Caco-2 (cell line): ENCODE measurements at regions not wholly inside any gene's neighbourhood (a gene's known extent, or its start where the extent isn't known, plus 50 kb on each side); places are given as distances from the start of the nearest gene placed in this dataset.

Experiments
- BruUV-seq: library from RNA; stranded (reverse); fragments of 400-500 nt; replicated peaks from 2 replicates; lab custom pipeline; 2021; lab: Mats Ljungman, UMichigan
- CTCF ChIA-PET: fragments of 300-600 bp; sonication (Branson Sonifier 250); formaldehyde crosslinking; loops from one replicate; lab custom pipeline; 2022; ENCODE audit warnings: antibody characterized with exemption; lab: Charles Lee
- POLR2A ChIA-PET: fragments of 300-600 bp; sonication (Branson Sonifier 250); formaldehyde crosslinking; loops from one replicate; lab custom pipeline; 2022; ENCODE audit warnings: antibody characterized with exemption; lab: Charles Lee
- DNase-seq, 2 experiments: peaks; one replicate each; pipeline versions ENCODE4 v3.0.0 to v3.0.0-alpha.2; 2020 to 2022
- H3K27me3 ChIP-seq: replicated peaks from 2 replicates; pipeline ENCODE4 v1.6.0; 2011; ENCODE audit warnings: low read length; ENCODE audit not compliant: control insufficient read depth, insufficient read depth
- H3K36me3 ChIP-seq: 2 replicates; pipeline ENCODE4 v1.5.1; 2011; ENCODE audit warnings: low read length; ENCODE audit not compliant: control insufficient read depth, insufficient read depth
- H3K4me1 ChIP-seq: fragments of 250-450 bp; sonication (Bioruptor Pico); 2 replicates; pipeline ENCODE4 v1.5.1; 2020; ENCODE audit warnings: mild to moderate bottlenecking
- H3K4me3 ChIP-seq: 2 replicates; pipeline ENCODE4 v1.5.1; 2011; ENCODE audit warnings: low read depth, mild to moderate bottlenecking, control low read depth, low read length
- H3K9me3 ChIP-seq: fragments of 250-450 bp; sonication (Bioruptor Pico); 2 replicates; pipeline ENCODE4 v1.5.1; 2020; ENCODE audit warnings: mild to moderate bottlenecking, moderate library complexity
- H3K27ac Mint-ChIP-seq: one replicate; pipeline ENCODE4 v1.8.0; 2022; ENCODE audit warnings: mixed read lengths; ENCODE audit not compliant: unreplicated experiment
- H3K27me3 Mint-ChIP-seq: one replicate; pipeline ENCODE4 v1.8.0; 2022; ENCODE audit warnings: mixed read lengths; ENCODE audit not compliant: insufficient read depth, unreplicated experiment
- H3K36me3 Mint-ChIP-seq: one replicate; pipeline ENCODE4 v1.8.0; 2022; ENCODE audit warnings: mild to moderate bottlenecking, mixed read lengths; ENCODE audit not compliant: insufficient read depth, unreplicated experiment
- H3K4me1 Mint-ChIP-seq: one replicate; pipeline ENCODE4 v1.8.0; 2022; ENCODE audit warnings: low read depth, mixed read lengths; ENCODE audit not compliant: unreplicated experiment
- H3K4me3 Mint-ChIP-seq: one replicate; pipeline ENCODE4 v1.8.0; 2022; ENCODE audit warnings: mild to moderate bottlenecking, moderate library complexity, mixed read lengths; ENCODE audit not compliant: unreplicated experiment
- H3K9me3 Mint-ChIP-seq: one replicate; pipeline ENCODE4 v1.8.0; 2022; ENCODE audit warnings: mixed read lengths; ENCODE audit not compliant: unreplicated experiment
- CTCF ChIP-seq, 2 experiments: fragments of 200-600 bp in 1 of 2; IDR thresholded peaks; 1 replicate in 1 of 2; 2 replicates in 1 of 2; pipeline versions ENCODE4 v1.5.1 to v1.8.0; 2011 to 2022; ENCODE audit warnings: antibody characterized with exemption in 1 of 2, control low read depth in 1 of 2, inconsistent platforms in 1 of 2, low read depth in 1 of 2, low read length in 1 of 2, mild to moderate bottlenecking in 1 of 2, moderate library complexity in 1 of 2; ENCODE audit not compliant: insufficient read depth in 1 of 2, severe bottlenecking in 1 of 2, unreplicated experiment in 1 of 2
- intact Hi-C: fragments of 100-400 bp; cut with micrococcal nuclease; formaldehyde crosslinking; loops from one replicate; pipeline ENCODE4 v1.10.0; 2022; ENCODE audit not compliant: unreplicated experiment

- Mint-ChIP-seq H3K9me3 (no peaks in the 10 kb centered on the region), H3K4me1 (no peaks in the 10 kb centered on the region), H3K27me3 (peaks cover 7% of the 10 kb centered on the region), H3K4me3 (no peak overlapping the region), H3K36me3 (no peaks in the 10 kb centered on the region), H3K27ac (no peak overlapping the region)
- CTCF ChIA-PET = no interaction called here
- no TSS peak for BruUV-seq
- POLR2A ChIA-PET = no interaction called here
- Histone ChIP-seq H3K36me3 (no peaks in the 10 kb centered on the region), H3K4me1 (no peaks in the 10 kb centered on the region), H3K4me3 (no peak overlapping the region), H3K9me3 (no peaks in the 10 kb centered on the region), H3K27me3 (no peaks in the 10 kb centered on the region)
- intact Hi-C loops = no loop called here
- no peak for TF ChIP-seq CTCF (IDR thresholded peaks at IDR 0.05; ENCODE audit: insufficient read depth in 1 of 2, low read depth in 1 of 2, low read length in 1 of 2, severe bottlenecking in 1 of 2, unreplicated experiment in 1 of 2)
- DNase-seq = no peak
Observed at GRCh38 chr1:60949154-60949825, 133.1 kb upstream of the NFIA start.

- Mint-ChIP-seq H3K4me3 (no peak overlapping the region), H3K9me3 (no peaks in the 10 kb centered on the region), H3K36me3 (no peaks in the 10 kb centered on the region), H3K27ac (no peak overlapping the region), H3K27me3 (peaks cover 7% of the 10 kb centered on the region), H3K4me1 (no peaks in the 10 kb centered on the region)
- Histone ChIP-seq H3K27me3 (no peaks in the 10 kb centered on the region), H3K4me1 (no peaks in the 10 kb centered on the region), H3K9me3 (no peaks in the 10 kb centered on the region), H3K36me3 (no peaks in the 10 kb centered on the region), H3K4me3 (no peak overlapping the region)
- CTCF ChIA-PET = no interaction called here
- no TSS peak for BruUV-seq
- intact Hi-C loops = no loop called here
- no peak for DNase-seq
- TF ChIP-seq CTCF (IDR thresholded peaks at IDR 0.05; ENCODE audit: insufficient read depth in 1 of 2, low read depth in 1 of 2, low read length in 1 of 2, severe bottlenecking in 1 of 2, unreplicated experiment in 1 of 2) = no peak
- POLR2A ChIA-PET = no interaction called here
Observed at GRCh38 chr1:60948486-60948885, 133.9 kb upstream of the NFIA start.

GRCh38 chr1:60947367-60947766 lies 135.0 kb upstream of the NFIA start:
- H3K27me3 ChIP-seq = no peaks in the 10 kb centered on the region
- no TSS peak for BruUV-seq
- H3K36me3 ChIP-seq = no peaks in the 10 kb centered on the region
- DNase-seq = no peak
- H3K4me1 ChIP-seq = peaks cover 4% of the 10 kb centered on the region; the same call in 1 of the 2 replicates
- intact Hi-C loops = no loop called here
- no peak overlapping the region for H3K27ac Mint-ChIP-seq
- POLR2A ChIA-PET = interaction anchor here (0.5 kb wide), 1 partner anchor 56 kb away, joined by 5 read pairs; no protein-coding TSS in a partner anchor
- no peaks in the 10 kb centered on the region for H3K9me3 Mint-ChIP-seq
- H3K36me3 Mint-ChIP-seq = no peaks in the 10 kb centered on the region
- TF ChIP-seq CTCF (IDR thresholded peaks at IDR 0.05; ENCODE audit: insufficient read depth in 1 of 2, low read depth in 1 of 2, low read length in 1 of 2, severe bottlenecking in 1 of 2, unreplicated experiment in 1 of 2) = no peak
- CTCF ChIA-PET = no interaction called here
- H3K4me1 Mint-ChIP-seq = peaks cover 10% of the 10 kb centered on the region
- no peak overlapping the region for H3K4me3 Mint-ChIP-seq
- no peak overlapping the region for H3K4me3 ChIP-seq
- H3K27me3 Mint-ChIP-seq = peaks cover 7% of the 10 kb centered on the region
- H3K9me3 ChIP-seq = no peaks in the 10 kb centered on the region
